Fibroblast of mammary gland (primary cell): ENCODE measurements at regions not wholly inside any gene's neighbourhood (a gene's known extent, or its start where the extent isn't known, plus 50 kb on each side); places are given as distances from the start of the nearest gene placed in this dataset.

ENCODE experiments used
- DNase-seq: peaks from one replicate; pipeline ENCODE4 v3.0.0-alpha.2; 2010; ENCODE audit warnings: low read depth
- H3K4me3 ChIP-seq: 2 replicates; pipeline ENCODE4 v1.5.1; 2011; ENCODE audit warnings: low read depth, mild to moderate bottlenecking, low read length, moderate library complexity; ENCODE audit not compliant: control insufficient read depth
- CTCF ChIP-seq: conservative IDR thresholded peaks from 2 replicates; pipeline ENCODE4 v1.5.1; 2011; ENCODE audit warnings: low read depth, low read length, inconsistent platforms; ENCODE audit not compliant: control insufficient read depth, insufficient read depth

GRCh38 chr1:177592624-177593023, 377.2 kb downstream of the SEC16B start:
- TF ChIP-seq CTCF = no peak

DNA sequence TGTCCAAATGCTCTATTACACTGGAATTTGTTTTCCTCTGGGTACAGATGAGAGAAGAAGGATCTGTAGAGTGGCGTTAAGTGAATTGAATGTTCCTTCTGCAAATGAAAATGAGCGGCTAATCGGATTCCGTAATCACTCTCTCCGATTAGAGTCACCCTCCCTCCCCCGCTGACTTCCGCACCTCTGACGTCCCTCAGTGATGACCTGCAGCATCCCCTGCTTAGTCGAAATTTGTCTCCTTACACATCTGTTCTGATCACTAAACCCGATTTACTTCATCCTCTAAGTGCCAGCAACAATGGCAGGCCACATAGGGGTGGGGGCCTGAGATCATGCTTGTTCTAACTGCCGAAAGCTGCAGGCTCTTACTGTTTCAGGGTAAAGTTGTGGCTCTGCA, 378.7 kb downstream of the SEC16B start:
- no peak overlapping the region for H3K4me3 ChIP-seq
- TF ChIP-seq CTCF = no peak
- no peak for DNase-seq

More at GRCh38 chr1:177592624-177593023, 377.2 kb downstream of the SEC16B start:
- H3K4me3 ChIP-seq = no peak overlapping the region
- no peak for DNase-seq

DNA sequence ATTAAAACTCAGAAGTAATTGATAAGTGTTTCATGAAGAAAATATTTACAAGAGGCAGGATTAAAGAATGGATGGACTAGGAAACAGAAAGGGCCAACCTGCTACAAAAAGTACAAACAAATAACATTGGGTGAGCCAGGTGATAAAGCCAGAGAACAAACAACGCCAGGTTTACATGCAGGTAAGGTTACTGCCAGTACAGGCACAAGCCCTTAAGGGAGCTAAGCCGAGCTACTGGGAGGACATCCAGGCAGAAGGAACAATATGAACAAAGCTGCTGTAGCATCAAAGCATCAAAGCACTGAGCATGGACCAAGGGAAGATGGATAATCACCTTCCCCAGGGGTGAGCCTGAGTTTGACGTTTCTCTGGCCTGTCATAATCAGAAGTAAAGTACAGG, 380.7 kb downstream of the SEC16B start:
- TF ChIP-seq CTCF = no peak
- no peak for DNase-seq
- no peak overlapping the region for H3K4me3 ChIP-seq

DNA sequence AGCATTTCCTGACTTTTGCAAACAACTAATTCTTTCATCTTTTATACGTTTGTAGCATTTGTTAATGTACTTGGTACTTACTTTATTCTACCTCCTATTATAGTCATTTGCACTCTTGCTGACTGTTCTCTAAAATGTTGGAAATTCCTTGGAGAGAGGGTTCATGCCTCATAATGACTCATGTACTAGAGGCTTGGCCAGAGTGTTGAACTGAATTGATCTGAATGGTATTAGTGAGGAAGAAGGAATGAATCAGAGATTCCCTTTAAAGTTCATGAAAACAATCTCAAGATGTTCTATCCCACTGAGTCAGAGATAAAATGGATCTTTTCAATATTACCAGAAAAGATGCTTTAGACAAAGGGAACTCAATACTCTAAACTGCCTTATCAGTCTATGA, 383.4 kb downstream of the SEC16B start:
- TF ChIP-seq CTCF = no peak
- peak; percentile 95 for DNase-seq
- no peak overlapping the region for H3K4me3 ChIP-seq

DNA sequence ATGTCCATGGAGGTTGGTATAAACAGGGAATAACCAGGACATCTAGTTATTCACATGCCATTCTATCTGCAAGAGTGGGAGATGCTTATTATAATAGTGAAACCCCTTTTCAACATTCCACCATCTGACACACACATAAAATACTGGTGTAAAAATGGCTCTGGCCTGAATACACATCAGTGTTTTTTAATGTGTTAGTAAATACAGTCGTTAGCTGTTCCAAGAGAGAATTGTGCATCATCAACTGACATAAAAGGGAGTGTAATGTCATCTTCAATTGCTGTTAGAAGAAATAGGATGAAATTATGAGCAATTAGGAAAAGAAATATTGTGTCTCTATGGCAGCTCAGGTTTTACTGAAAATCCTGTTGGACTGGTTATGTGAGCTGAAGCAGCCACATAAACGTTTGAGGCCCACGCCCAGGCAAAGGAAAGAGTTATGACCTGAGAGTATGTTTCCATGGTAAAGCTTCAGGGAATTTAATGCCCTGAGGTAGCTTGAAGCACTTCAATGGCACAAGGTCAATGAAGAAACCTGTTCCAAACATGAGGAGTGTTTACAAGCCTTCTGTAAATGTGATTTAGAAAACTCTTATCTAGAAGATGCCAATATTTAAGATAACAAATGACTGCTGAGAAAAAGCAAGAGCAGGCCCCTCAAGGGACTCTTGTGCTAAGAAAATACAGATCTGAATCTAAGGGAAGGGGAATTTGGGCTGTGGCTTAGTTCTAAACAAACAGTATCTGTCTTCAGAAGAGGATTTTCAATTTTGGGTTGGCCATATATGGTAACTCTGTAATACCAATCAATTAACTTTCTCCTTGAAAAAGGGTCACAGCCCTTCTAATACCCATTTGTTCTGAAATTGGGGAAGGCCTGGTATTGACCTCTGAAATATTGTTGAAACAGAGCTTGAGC, 384.3 kb downstream of the SEC16B start:
- no peak overlapping the region for H3K4me3 ChIP-seq
- TF ChIP-seq CTCF = no peak
- DNase-seq = peak; percentile 19

DNA sequence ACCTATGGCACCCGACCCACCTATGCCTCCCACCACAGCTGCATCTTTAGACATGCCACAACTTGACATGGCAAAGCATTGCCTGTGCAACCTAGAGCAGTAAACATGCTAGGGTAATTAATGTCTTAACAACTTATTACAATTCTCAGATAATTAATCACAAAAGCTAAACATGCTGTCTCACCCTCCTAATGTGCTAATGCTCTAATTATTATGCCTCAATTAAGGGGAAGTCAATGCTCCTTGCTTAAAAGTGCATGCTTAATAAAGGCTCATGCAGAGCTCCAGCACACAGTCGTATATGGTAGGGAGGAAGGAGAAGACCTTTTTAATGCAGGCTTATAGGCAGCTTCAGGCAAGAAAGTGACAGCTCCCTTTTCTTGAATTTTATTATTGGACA, 396.0 kb downstream of the SEC16B start:
- H3K4me3 ChIP-seq = no peak overlapping the region
- no peak for DNase-seq
- no peak for TF ChIP-seq CTCF

DNA sequence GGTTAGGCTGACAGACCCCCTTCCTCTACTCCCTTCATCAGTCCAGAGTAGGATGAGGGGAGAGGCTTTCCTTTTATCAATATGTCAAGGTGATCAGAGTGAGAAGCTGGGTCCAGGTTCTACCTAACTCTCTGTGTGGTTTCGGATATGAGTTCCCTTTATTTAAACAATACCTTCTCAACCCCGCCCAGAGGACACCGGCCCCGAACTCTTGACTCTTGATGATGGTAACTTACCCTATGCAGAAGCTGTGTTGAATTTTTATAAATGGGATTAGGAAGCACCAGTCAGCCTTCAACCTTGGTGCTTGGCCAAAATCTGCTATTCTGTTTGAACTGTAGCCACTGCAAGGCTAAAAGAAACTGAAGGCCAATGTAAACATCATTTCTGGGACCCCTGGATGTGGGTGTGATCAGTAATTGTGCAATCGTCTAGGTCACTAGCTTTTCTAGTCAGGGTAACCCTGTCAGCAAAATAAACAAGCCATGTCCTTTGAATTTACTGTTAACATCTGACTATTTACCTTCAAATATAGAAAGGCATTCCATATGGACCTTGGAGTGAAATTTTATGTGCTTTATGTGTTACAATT, 398.3 kb downstream of the SEC16B start:
- peak; percentile 25 for DNase-seq
- TF ChIP-seq CTCF = no peak
- H3K4me3 ChIP-seq = no peak overlapping the region
